ENCODE measurements at regions not wholly inside any gene's neighbourhood (a gene's known extent, or its start where the extent isn't known, plus 50 kb on each side); places are given as distances from the start of the nearest gene placed in this dataset.
"Not testable (repeated sequence)": the region's sequence is repeated elsewhere in the genome, so short reads cannot be mapped to it uniquely, and the experiment has no call there.

DNA sequence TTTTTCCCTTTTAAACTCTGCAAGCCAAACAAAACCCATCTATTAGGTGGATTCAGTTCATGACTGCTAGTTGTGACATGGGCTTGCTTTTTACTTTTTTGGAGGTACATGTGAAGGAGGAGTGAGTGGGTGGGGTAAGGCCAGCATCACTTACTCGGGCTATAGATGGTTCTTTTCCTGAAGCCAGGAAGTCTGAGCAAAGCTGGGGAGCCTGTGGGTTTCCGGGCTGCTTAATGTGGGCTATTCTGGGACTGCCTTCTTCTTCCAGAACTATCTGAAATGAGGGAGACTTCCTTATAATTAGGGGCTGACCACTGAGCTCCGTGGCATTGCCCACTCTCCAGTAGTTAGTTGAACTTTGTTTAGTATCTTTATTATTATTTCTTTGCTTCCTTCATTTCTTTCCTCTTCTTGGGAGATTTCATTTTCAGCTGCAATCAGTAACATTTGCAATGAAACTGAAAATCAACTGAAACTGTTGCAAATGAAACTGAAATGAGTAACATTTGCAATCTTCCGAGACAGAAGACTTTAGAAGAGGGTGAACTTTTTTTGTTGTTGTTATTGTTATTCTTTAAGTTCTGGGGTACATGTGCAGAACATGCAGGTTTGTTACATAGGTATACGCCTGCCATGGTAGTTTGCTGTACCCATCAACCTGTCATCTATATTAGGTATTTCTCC, 204.9 kb downstream of the LRRC70 start:
- no peak overlapping the region for H3K27ac Mint-ChIP-seq
- no peak overlapping the region for H3K4me3 Mint-ChIP-seq
- ChIA-PET POLR2A (no interaction called here), CTCF (no interaction called here)
- no peak for DNase-seq
- H3K36me3 Mint-ChIP-seq (ENCODE audit: low read depth) = no peaks in the 10 kb centered on the region
- H3K4me1 Mint-ChIP-seq = peaks cover 1% of the 10 kb centered on the region
- no peaks in the 10 kb centered on the region for H3K9me3 Mint-ChIP-seq
- peaks cover 6% of the 10 kb centered on the region for H3K27me3 Mint-ChIP-seq

DNA sequence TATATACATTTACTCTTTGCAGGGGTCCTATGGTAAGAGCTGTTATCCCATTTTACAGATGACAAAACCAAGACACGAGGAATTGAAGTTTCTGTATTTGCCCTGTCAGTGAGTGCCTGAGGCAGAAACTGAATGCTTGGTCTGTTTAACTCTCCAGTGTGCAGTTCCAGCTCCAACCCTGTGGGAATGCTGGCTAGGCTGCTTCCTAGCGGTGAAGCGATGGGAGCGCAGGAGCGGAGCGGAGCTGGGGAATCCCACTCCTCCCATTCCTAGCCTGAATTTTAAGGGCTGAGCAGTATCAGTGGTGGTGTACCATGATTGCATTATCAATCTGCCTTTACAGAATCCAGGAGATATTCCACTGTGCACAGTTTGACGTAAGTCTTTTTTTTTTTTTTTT, 202.3 kb downstream of the LRRC70 start:
- Mint-ChIP-seq H3K4me1 (peaks cover 1% of the 10 kb centered on the region), H3K27me3 (no peaks in the 10 kb centered on the region), H3K27ac (no peak overlapping the region), H3K9me3 (no peaks in the 10 kb centered on the region), H3K4me3 (no peak overlapping the region), H3K36me3 (ENCODE audit: low read depth) (no peaks in the 10 kb centered on the region)
- no peak for DNase-seq
- CTCF ChIA-PET = interaction anchor here (1.1 kb wide), 1 partner anchor 36 kb away, joined by 5 read pairs; no protein-coding TSS in a partner anchor
- POLR2A ChIA-PET = no interaction called here

DNA sequence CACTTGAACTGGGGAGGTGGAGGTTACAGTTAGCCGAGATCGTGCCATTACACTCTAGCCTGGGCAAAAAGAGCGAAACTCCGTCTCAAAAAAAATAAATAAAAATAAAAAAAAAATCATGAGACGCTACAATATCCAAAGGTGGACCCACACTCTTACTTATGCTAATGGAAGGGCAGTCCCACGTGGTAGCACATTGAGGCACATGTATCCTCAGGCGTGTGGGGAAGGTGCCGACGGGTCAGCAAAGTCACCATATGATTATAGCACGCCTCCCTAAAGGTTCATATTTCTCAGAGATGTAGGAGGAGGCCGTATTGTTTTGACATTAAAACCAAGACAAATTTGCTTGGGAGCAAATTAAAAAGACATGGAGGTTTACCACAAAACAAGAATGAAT, 201.6 kb downstream of the LRRC70 start:
- H3K4me3 Mint-ChIP-seq = no peak overlapping the region
- H3K4me1 Mint-ChIP-seq = peaks cover 1% of the 10 kb centered on the region
- DNase-seq = no peak
- no peaks in the 10 kb centered on the region for H3K9me3 Mint-ChIP-seq
- POLR2A ChIA-PET = no interaction called here
- CTCF ChIA-PET = interaction anchor here (1.1 kb wide), 1 partner anchor 35 kb away, joined by 5 read pairs; no protein-coding TSS in a partner anchor
- H3K27ac Mint-ChIP-seq = no peak overlapping the region
- H3K36me3 Mint-ChIP-seq (ENCODE audit: low read depth) = no peaks in the 10 kb centered on the region
- H3K27me3 Mint-ChIP-seq = no peaks in the 10 kb centered on the region

DNA sequence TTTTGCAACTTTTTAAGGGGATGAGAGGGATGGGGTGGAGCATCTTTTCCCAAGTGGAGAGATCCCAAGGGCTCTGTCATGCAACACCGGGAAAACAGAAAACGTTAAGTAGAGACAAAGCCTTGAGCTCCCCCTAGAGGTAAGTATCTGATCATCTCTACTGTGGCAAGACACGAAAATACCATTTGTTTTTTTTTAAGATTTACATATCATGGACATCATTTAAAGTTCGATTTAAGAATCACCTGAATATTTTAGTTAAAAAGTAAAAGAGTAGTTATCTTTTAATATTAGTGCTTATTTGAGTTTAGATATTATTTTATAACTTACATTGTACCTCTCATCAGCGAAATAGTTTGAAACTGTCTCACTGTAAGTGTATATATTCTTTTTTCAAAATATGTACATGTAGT, 200.4 kb downstream of the LRRC70 start:
- Mint-ChIP-seq H3K9me3 (no peaks in the 10 kb centered on the region), H3K27ac (no peak overlapping the region), H3K27me3 (no peaks in the 10 kb centered on the region), H3K36me3 (ENCODE audit: low read depth) (no peaks in the 10 kb centered on the region), H3K4me3 (no peak overlapping the region), H3K4me1 (peaks cover under 1% of the 10 kb centered on the region)
- POLR2A ChIA-PET = no interaction called here
- CTCF ChIA-PET = interaction anchor here (0.6 to 1.4 kb wide), 7 partner anchors 125 to 437 kb away, joined by 3 to 4 read pairs (median 4); no protein-coding TSS in a partner anchor
- DNase-seq = peak; percentile 24

DNA sequence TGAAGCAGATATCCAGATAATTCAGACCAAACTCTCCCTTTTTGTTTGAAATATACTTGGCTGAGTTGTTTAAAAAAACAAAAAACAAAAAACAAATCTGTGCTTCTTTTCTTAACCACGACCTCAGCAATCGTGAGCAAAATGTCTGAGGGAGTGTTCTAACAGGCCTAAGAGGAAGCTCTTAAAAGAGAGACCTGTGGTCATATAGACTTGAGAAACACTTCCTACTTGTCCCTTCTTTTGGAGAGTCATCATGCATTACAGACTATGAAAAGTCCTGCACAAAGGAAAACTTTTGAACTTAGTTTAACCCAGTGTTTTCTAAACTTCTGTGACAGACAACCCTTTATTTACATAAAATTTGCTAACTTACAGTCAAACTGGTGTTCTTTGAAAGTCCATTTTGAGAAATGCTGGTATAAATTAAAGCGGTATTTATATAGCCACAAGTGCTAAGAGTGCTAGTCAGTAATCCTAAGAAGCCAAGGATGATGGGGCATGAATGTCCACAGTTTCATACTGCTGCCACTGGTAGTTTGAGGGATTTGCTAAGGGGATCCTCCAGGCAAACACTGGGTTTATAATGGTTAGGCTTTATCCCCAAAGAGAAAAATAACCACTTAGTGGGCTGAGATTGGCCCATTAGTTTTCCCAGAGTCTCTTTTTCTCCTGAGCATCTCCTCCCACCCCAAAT, 199.8 kb downstream of the LRRC70 start:
- no peaks in the 10 kb centered on the region for H3K36me3 Mint-ChIP-seq (ENCODE audit: low read depth)
- H3K4me1 Mint-ChIP-seq = no peaks in the 10 kb centered on the region
- no peak overlapping the region for H3K27ac Mint-ChIP-seq
- DNase-seq = no peak
- ChIA-PET POLR2A (interaction anchor here (0.6 kb wide), 1 partner anchor 1098 kb away, joined by 4 read pairs; no protein-coding TSS in a partner anchor), CTCF (interaction anchor here (0.6 to 1.4 kb wide), 5 partner anchors 125 to 436 kb away, joined by 3 to 4 read pairs (median 4); no protein-coding TSS in a partner anchor)
- no peak overlapping the region for H3K4me3 Mint-ChIP-seq
- H3K9me3 Mint-ChIP-seq = no peaks in the 10 kb centered on the region
- no peaks in the 10 kb centered on the region for H3K27me3 Mint-ChIP-seq

DNA sequence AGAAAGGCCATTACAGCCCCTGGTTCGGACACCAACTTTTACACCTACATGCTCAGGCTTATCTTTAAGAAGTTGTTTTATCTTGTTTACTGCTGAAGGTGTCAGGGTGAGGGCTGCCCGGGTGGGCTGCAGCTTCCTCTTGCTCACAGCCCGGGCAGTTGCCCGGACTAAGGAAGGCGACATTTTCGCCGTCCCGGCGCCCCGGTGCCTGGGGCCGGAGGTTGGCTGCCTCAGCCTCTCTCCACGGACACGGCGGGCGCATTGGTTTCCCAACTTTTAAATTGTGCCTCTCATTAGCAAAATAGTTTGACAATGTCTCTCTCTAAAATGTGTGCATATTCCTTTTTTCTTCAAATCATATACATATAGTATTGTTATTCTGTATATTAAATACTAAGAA, 198.5 kb downstream of the LRRC70 start:
- H3K4me3 Mint-ChIP-seq, CTCF ChIA-PET: not testable (repeated sequence)

DNA sequence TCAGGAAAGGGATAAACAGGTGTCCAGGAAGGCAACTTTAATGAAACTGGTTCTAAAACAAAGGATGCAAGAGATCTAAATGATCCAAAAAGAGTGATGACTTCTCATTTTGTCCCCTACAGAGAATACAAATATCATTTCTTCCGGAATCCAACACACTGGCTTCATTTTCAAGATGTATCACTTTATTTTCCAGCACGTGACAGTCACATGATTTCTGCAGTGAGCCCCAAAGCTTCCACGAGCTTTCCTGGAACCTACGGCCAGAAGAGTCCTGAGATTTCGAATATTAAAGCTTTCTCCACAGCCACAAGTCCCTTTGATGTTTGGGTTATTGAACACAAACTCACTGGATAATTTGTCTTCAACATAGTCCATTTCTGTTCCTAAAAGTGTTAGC, 198.0 kb downstream of the LRRC70 start:
- H3K4me3 Mint-ChIP-seq; H3K27ac Mint-ChIP-seq; DNase-seq; CTCF ChIA-PET; H3K4me1 Mint-ChIP-seq; H3K27me3 Mint-ChIP-seq; H3K36me3 Mint-ChIP-seq (ENCODE audit: low read depth); H3K9me3 Mint-ChIP-seq; POLR2A ChIA-PET: not testable (repeated sequence)

More for the DNA sequence above, 198.5 kb downstream of the LRRC70 start:
- H3K4me1 Mint-ChIP-seq; H3K27ac Mint-ChIP-seq; H3K27me3 Mint-ChIP-seq; DNase-seq; H3K36me3 Mint-ChIP-seq (ENCODE audit: low read depth); H3K9me3 Mint-ChIP-seq; POLR2A ChIA-PET: not testable (repeated sequence)

DNA sequence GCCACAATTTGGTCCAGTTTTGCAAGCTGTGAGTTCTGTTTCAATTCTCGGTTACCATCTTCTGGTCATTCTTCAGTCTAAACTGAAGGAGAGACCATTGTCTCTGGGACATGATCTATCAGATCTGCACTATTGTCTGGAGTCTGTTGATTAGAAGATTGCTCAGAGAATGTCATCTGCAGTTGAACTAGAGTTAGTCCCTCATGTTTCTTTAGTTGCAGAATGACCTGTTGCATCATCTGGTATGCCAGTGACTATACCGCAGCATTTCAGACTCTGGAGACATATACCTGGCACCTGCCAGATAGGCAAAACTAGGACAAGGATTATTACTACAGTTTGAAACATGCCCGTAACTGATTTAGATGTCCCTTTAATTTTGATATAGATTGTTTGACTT, 194.8 kb downstream of the LRRC70 start:
- Mint-ChIP-seq H3K27ac (no peak overlapping the region), H3K9me3 (no peaks in the 10 kb centered on the region), H3K4me3 (no peak overlapping the region), H3K4me1 (no peaks in the 10 kb centered on the region), H3K36me3 (ENCODE audit: low read depth) (no peaks in the 10 kb centered on the region), H3K27me3 (peaks cover 13% of the 10 kb centered on the region)
- no peak for DNase-seq
- POLR2A ChIA-PET = no interaction called here
- CTCF ChIA-PET = no interaction called here

DNA sequence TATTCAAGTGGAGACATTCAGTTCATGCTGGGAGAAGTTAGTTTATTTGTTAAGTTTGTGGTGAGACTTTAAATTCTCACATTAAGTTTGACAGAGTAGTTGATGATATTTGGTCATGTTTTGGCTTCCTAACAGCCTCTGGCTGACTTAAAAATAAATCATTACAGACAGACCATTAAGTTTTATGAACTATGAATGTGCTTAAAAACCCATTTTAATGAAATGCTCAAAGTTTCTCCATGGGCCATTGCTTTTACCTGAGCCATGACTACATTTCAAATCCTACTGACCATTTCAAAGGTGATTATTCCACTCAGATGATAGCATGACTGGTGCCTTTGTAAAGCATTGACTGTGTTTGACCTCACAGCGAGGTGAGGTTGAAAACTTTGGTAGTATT, 192.7 kb downstream of the LRRC70 start:
- no peaks in the 10 kb centered on the region for H3K36me3 Mint-ChIP-seq (ENCODE audit: low read depth)
- no peak overlapping the region for H3K4me3 Mint-ChIP-seq
- POLR2A ChIA-PET = no interaction called here
- peaks cover 13% of the 10 kb centered on the region for H3K27me3 Mint-ChIP-seq
- H3K27ac Mint-ChIP-seq = no peak overlapping the region
- H3K4me1 Mint-ChIP-seq = no peaks in the 10 kb centered on the region
- no peaks in the 10 kb centered on the region for H3K9me3 Mint-ChIP-seq
- CTCF ChIA-PET = no interaction called here
- DNase-seq = no peak

DNA sequence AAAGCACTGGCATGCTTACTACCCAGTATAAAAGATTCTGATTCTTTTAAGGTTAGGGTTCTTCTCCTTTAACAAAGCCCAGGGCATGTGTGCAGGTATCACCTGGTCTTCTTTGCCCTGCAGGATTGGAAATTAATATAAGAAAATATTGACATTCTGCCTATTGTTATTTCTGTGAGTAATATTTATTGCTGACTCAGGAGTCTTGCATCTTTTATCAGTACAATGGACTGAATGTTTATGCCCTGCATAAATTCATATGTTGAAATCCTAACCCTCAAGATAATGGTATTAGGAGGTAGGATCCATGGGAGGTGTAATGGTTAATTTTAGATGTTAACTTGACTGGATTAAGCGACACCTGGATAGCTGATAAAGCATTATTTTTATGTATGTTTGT, 189.0 kb downstream of the LRRC70 start:
- Mint-ChIP-seq H3K4me3 (no peak overlapping the region), H3K4me1 (no peaks in the 10 kb centered on the region), H3K36me3 (ENCODE audit: low read depth) (no peaks in the 10 kb centered on the region), H3K27ac (no peak overlapping the region), H3K27me3 (peaks cover 13% of the 10 kb centered on the region), H3K9me3 (no peaks in the 10 kb centered on the region)
- ChIA-PET CTCF (no interaction called here), POLR2A (no interaction called here)
- no peak for DNase-seq

DNA sequence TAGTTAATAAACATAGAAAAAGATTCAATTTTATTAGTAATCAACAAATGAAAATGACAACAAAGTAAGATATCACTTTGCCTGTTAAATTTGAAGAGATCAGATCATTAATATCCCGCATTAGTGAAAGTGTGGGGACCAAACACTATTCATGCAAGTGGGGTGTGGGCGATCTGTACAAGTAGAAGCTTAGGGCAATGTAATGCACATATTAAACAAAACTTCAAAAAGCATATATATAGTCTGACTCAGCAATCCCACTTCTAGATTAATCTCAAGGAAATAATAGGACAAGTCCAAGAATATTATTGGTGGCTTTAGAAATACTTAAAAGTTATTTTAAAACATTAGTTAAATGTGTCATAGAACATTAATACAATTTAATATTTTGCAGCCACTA, 188.5 kb downstream of the LRRC70 start:
- ChIA-PET CTCF (no interaction called here), POLR2A (no interaction called here)
- H3K27ac Mint-ChIP-seq = no peak overlapping the region
- H3K27me3 Mint-ChIP-seq = peaks cover 13% of the 10 kb centered on the region
- H3K36me3 Mint-ChIP-seq (ENCODE audit: low read depth) = no peaks in the 10 kb centered on the region
- no peak for DNase-seq
- H3K9me3 Mint-ChIP-seq = no peaks in the 10 kb centered on the region
- H3K4me3 Mint-ChIP-seq = no peak overlapping the region
- H3K4me1 Mint-ChIP-seq = no peaks in the 10 kb centered on the region

DNA sequence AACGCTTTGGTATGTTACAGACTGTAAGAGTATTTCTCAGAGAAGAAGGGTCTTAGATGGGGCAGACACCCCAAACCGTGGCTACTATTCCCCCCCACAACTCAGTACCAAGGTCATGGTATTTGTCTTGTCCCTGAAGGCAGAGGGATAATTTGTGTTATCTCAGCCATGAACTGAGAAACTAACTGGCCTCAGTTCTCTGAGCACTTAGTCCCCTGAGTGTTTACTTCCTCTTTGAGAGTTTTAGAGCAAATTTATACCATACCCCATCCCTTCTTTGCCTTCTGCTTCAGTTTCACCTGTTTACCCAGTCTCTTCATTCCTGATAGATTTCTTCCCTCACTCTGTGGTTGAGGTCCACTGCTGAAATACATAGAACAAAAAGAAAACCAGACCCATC, 183.9 kb downstream of the LRRC70 start:
- H3K27me3 Mint-ChIP-seq = peaks cover 4% of the 10 kb centered on the region
- no peak for DNase-seq
- no peak overlapping the region for H3K4me3 Mint-ChIP-seq
- H3K27ac Mint-ChIP-seq = no peak overlapping the region
- H3K36me3 Mint-ChIP-seq (ENCODE audit: low read depth) = no peaks in the 10 kb centered on the region
- ChIA-PET POLR2A (no interaction called here), CTCF (no interaction called here)
- H3K9me3 Mint-ChIP-seq = no peaks in the 10 kb centered on the region
- H3K4me1 Mint-ChIP-seq = no peaks in the 10 kb centered on the region

DNA sequence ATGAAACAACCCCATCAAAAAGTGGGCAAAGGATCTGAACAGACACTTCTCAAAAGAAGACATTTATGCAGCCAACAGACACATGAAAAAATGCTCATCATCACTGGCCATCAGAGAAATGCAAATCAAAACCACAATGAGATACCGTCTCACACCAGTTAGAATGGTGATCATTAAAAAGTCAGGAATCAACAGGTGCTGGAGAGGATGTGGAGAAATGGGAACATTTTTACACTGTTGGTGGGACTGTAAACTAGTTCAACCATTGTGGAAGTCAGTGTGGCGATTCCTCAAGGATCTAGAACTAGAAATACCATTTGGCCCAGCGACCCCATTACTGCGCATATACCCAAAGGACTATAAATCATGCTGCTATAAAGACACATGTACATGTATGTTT, 179.1 kb downstream of the LRRC70 start:
- H3K36me3 Mint-ChIP-seq (ENCODE audit: low read depth); H3K4me1 Mint-ChIP-seq; POLR2A ChIA-PET; CTCF ChIA-PET; H3K9me3 Mint-ChIP-seq; H3K27me3 Mint-ChIP-seq; H3K27ac Mint-ChIP-seq; DNase-seq; H3K4me3 Mint-ChIP-seq: not testable (repeated sequence)

DNA sequence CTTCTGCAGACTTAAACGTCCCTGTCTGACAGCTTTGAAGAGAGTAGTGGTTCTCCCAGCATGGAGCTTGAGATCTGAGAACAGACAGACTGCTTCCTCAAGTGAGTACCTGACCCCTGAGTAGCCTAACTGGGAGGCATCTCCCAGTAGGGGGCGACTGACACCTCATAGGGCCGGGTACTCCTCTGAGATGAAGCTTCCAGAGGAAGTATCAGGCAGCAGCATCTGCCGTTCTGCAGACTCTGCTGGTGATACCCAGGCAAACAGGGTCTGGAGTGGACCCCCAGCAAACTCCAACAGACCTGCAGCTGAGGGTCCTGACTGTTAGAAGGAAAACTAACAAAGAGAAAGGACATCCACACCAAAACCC, 174.4 kb downstream of the LRRC70 start:
- H3K27ac Mint-ChIP-seq; H3K4me1 Mint-ChIP-seq; DNase-seq; H3K9me3 Mint-ChIP-seq; POLR2A ChIA-PET; H3K27me3 Mint-ChIP-seq; H3K36me3 Mint-ChIP-seq (ENCODE audit: low read depth); H3K4me3 Mint-ChIP-seq: not testable (repeated sequence)
- CTCF ChIA-PET = interaction anchor here (0.9 kb wide), 1 partner anchor 43 kb away, joined by 4 read pairs; no protein-coding TSS in a partner anchor
